NCI-H2107 (cell line): ENCODE measurements at regions not wholly inside any gene's neighbourhood (a gene's known extent, or its start where the extent isn't known, plus 50 kb on each side); places are given as distances from the start of the nearest gene placed in this dataset.

Experiments
- DNase-seq: peaks from one replicate; lab custom pipeline; 2025; lab: John Stamatoyannopoulos, UW

DNA sequence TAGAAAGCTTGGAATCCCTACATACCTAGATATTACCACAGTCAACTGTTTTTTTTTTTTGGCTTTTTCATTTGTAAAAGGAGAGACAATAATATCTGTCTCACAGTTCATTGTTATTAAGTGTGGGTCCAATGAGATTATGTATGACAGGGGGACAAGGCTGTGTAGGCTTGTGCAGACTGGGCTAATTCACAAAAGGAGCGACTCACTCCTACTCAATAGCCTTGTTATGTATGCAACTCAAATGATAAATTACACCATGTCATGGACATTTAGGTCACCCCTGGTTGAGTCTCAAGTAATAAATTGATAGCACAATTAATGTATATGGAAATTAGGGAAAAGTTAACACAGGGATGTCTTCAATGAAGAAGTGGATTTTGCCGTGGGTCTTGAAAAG lies 208.2 kb upstream of the MAP3K7 start:
- DNase-seq = no peak

GRCh38 chr6:90793771-90794170 lies 206.9 kb upstream of the MAP3K7 start:
- no peak for DNase-seq

DNA sequence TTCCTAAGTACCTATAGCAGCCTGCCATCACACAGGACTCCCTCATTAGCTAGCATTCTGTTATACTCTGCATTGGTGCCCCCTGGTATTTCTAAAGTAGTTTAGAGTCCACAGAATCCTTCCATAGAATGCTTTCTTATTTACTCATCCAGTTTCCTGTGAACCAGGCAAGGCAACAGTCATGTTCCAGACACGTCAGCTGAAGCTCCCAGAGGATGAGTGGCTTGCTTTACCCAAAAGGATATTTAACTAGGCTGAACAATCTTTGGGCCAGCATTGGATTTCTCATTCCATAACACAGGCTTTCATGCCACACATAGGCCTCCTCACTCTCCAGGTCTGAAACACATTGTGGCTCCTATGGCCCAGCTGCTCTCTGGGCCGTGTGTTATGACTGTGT lies 203.8 kb upstream of the MAP3K7 start:
- no peak for DNase-seq

DNA sequence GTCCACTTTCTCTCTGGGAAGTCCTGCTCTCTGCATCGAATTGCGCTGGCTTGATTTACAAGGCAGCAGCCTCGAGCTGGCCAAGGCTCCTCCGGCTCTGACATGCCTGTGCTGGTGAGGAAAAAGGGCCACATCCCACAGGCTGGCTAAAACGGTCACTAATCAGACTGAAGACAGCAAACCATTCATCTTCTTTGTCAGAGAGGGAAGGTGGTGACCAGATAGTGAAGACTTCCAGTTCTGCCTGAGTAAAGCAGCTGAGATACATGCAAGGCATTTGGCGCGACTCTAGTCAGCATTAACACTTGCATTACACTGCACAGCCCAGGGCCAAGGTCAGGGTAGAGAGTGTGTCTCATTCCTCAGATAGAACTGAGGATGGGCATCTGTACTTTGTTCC lies 203.2 kb upstream of the MAP3K7 start:
- DNase-seq = no peak

- no peak for DNase-seq
Measured at GRCh38 chr6:90788781-90789180, 201.9 kb upstream of the MAP3K7 start.

- no peak for DNase-seq
Measured at GRCh38 chr6:90787446-90787845, 200.6 kb upstream of the MAP3K7 start.

- DNase-seq = no peak
Measured at GRCh38 chr6:90780778-90781177, 193.9 kb upstream of the MAP3K7 start.

- DNase-seq = no peak
Measured at GRCh38 chr6:90780141-90780540, 193.3 kb upstream of the MAP3K7 start.

DNA sequence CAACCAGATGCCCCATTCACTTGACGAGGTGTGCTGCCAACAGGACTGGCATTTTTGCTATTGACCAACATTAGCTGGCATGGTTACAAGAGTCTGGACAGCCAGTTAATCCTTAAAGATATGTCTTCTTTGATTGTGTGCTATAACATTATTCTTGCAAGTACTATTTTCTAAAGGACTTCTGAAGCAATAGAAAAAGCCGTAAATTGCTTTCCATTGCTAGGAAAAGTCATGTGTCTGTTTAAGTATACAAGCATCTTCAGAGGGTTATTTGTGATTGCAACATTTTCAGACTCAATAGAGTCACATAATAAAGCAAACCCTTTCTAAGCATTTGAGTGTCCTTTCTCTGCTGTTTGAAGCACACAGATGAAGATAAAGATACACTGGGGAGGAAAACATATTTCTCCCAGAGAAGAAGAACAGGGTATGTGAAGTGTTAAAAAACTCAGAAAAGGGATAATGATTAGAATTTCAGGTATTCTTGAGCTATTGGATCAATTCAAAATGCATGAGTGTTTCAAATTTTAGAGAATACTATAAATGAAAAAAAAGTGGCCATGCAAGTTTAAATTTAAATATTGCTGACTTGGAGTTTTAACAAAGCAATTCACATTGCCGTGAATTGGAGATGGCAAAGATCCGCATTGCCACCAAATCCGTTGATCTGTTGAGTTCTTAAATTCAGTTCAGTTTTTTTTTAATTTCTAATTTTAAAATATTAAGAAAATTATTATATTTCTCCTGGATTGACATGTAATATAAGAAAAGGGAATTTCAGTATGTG lies 191.7 kb upstream of the MAP3K7 start:
- DNase-seq = no peak

DNA sequence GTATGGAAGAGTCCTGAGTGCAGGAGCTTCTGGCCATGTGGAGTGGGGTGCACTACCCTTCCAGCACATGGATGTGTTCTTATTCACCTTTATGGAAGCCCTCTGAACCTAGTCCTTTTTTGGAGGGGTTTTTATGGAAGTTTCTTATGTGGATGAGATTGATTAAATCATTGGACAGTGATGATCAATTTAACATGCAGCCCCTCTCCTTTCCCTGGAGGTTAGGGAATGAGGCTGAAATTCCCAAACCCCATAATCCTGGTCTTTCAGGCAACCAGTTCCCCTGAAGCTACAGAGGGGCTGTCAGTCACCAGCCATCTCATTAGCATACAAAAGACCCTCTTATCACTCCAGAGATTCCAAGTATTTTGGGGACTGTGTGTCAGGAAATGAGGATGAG lies 183.9 kb upstream of the MAP3K7 start:
- DNase-seq = no peak

DNA sequence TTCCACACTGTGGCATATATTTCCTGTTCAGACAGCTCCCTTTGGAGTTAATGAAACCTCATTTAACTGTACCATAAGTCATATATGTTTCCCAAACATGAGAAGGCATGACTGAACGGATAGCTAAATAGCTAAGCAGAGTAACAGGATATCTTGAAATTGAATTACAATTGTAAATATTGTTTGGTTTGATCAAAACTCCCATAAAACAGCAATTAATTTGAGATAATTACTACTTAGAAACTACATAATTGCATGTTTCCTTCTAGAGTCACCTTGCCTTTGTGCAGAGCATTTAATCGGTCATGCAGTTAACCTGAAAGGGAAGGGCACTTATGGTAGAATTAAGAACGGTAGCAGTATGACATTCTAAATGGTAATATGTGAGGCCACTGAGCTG lies 179.0 kb upstream of the MAP3K7 start:
- no peak for DNase-seq

GRCh38 chr6:90765491-90765890 lies 178.6 kb upstream of the MAP3K7 start:
- no peak for DNase-seq

GRCh38 chr6:90764001-90764400 lies 177.1 kb upstream of the MAP3K7 start:
- no peak for DNase-seq

GRCh38 chr6:90759664-90760063 lies 172.8 kb upstream of the MAP3K7 start:
- no peak for DNase-seq

GRCh38 chr6:90758741-90759140 lies 171.9 kb upstream of the MAP3K7 start:
- no peak for DNase-seq

- no peak for DNase-seq
Measured at GRCh38 chr6:90753820-90754643, 167.2 kb upstream of the MAP3K7 start.

DNA sequence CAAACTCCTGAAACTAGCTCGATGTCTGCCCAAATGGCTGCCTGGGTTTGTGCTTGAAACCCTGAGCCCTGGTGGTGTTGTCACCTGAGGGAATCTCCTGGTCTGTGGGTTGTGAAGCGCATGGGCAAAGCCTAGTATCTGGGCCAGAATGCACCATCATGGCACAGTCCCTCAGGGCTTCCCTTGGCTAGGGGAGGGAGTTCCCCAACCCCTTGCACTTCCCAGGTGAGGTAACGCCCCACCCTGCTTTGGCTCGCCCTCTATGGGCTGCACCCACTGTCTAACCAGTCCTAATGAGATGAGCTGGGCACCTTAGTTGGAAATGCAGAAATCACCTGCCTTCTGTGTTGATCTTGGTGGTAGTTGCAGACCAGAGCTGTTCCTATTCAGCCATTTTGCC lies 152.9 kb upstream of the MAP3K7 start:
- DNase-seq = no peak

DNA sequence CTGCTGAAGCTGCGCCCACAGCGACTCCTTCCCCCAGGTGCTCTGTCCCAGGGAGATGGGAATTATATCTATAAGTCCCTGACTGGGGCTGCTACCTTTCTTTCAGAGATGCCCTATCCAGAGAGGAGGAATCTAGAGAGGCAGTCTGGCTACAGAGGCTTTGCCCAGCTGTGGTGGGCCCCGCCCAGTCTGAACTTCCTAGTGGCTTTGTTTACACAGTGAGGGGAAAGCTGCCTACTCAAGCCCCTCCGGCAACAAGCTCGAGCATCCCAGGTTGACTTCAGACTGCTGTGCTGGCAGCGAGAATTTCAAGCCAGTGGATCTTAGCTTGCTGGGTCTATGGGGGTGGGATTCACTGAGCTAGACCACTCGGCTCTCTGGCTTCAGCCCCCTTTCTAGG lies 152.5 kb upstream of the MAP3K7 start:
- no peak for DNase-seq

- DNase-seq = no peak
Measured at GRCh38 chr6:90730151-90730673, 143.3 kb upstream of the MAP3K7 start.

- no peak for DNase-seq
Measured at GRCh38 chr6:90729057-90729456, 142.2 kb upstream of the MAP3K7 start.

DNA sequence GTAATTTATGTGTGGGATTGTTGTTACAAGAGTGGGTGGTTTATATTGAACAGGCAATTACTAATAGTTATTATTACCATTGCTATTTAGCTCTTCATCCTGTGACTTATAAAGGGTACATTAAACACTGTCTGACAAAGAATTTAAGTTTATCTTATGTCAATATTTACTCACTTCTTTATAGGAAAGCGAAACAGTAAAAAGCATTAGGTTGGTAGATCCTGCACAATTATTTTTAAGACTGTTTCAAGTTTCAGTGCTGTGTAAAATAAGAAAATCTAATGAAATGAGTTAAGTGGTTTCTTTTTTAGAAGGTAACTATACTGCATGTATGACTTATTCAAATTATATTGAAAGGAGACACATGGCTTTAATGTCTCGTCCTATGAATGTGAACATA lies 135.8 kb upstream of the MAP3K7 start:
- no peak for DNase-seq

DNA sequence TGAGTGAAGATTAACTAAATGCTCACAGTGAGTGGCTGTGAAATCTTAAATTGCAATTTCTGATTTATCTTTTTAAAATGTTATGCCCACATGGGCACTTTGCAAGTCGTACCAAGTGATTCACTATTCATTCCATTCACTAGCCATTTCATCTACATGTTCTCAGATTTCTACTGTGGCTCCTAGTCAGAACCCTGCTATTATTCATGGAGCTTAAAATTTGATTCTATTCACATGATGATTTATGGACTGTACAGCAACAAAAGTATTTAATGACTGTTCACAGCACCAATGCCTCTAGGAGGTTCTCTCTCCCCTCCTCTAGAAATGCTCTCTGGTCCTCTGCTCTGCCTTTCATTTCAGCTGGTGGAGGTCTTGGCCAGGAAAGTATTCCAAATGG lies 133.5 kb upstream of the MAP3K7 start:
- DNase-seq = peak; percentile 32
